ENCODE measurements at regions not wholly inside any gene's neighbourhood (a gene's known extent, or its start where the extent isn't known, plus 50 kb on each side); places are given as distances from the start of the nearest gene placed in this dataset.

DNA sequence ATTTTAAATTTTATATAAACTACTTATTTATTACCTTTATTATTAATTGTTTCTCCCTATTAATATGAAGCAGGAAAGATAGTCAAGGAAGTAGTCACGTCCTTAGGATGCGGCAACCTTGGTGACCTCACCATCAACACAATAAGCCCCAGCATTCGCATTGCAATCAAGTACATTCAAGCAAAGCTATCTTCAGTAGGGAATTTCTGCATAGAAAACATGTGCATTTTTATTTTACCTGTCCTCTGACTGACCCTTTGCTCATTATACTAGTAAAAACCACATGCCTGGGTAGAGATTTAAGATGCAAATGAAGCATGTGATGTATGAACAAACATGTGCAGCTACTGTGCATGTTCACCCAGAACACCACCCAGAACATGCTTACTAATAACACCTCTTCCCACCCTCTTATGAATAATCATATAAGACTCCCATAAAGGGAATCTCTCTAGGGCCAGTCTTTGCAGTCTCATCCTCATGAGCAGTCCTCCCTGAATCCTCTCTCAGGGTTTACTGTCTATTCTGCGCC, 869.6 kb downstream of the TAF11L14 start:
- no peaks in the 10 kb centered on the region for H3K36me3 ChIP-seq (replicated peaks)
- H3K4me3 ChIP-seq (ENCODE audit: low read depth, low read length) = no peak overlapping the region
- no peak for TF ChIP-seq CTCF (IDR thresholded peaks at IDR 0.05; ENCODE audit: low read depth, low read length, missing control alignments)
- DNase-seq = no peak
- no peaks in the 10 kb centered on the region for H3K27me3 ChIP-seq (replicated peaks)
- no peak overlapping the region for H3K27ac ChIP-seq
- in situ Hi-C loops (cut with HindIII; ENCODE audit: low pct_ligation_motif_present, low sequenced_read_pairs) = no loop called here

- no peaks in the 10 kb centered on the region for H3K36me3 ChIP-seq (replicated peaks)
- no peak overlapping the region for H3K4me3 ChIP-seq (ENCODE audit: low read depth, low read length)
- in situ Hi-C loops (cut with HindIII; ENCODE audit: low pct_ligation_motif_present, low sequenced_read_pairs) = no loop called here
- TF ChIP-seq CTCF (IDR thresholded peaks at IDR 0.05; ENCODE audit: low read depth, low read length, missing control alignments) = no peak
- H3K27ac ChIP-seq = no peak overlapping the region
- H3K27me3 ChIP-seq (replicated peaks) = no peaks in the 10 kb centered on the region
- no peak for DNase-seq
These were observed 872.9 kb downstream of the TAF11L14 start for GRCh38 chr5:18507114-18507513.

DNA sequence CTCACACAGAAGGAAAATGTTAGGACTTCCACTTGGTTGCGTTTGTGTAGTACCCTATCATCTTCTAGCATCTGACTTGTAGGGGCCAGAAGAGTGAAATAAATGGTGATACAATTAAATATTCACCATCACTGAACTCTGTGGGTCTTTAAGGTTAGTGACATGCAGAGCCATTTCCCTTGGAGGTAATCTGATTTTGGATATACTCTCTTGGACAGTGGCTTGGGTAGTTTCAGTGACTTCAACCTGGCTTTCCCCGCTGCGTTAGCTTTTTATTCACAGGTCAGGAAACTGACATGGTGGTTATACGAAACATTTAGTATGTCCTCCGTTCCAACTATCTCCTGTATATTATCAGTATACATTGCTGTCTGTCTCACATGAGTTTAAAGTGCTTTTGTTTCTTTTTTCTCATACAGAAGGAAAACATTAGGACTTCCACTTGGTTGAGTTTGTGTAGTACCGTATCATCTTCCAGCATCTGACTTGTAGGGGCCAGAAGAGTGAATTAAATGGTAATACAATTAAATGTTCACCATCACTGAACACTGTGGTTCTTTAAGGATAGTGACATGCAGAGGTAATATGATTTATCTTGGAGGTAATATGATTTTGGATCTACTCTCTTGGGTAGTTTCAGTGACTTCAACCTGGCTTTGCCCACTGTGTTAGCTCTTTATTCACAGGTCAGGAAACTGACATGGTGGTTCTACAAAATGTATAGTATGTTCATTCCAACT, 883.6 kb downstream of the TAF11L14 start:
- no peak for TF ChIP-seq CTCF (IDR thresholded peaks at IDR 0.05; ENCODE audit: low read depth, low read length, missing control alignments)
- Histone ChIP-seq H3K4me3 (ENCODE audit: low read depth, low read length) (no peak overlapping the region), H3K27me3 (replicated peaks) (no peaks in the 10 kb centered on the region), H3K36me3 (replicated peaks) (no peaks in the 10 kb centered on the region), H3K27ac (no peak overlapping the region)
- in situ Hi-C loops (cut with HindIII; ENCODE audit: low pct_ligation_motif_present, low sequenced_read_pairs) = no loop called here
- no peak for DNase-seq

GRCh38 chr5:18523380-18523779, 889.1 kb downstream of the TAF11L14 start:
- TF ChIP-seq CTCF (IDR thresholded peaks at IDR 0.05; ENCODE audit: low read depth, low read length, missing control alignments) = no peak
- H3K27ac ChIP-seq = no peak overlapping the region
- in situ Hi-C loops (cut with HindIII; ENCODE audit: low pct_ligation_motif_present, low sequenced_read_pairs) = no loop called here
- no peaks in the 10 kb centered on the region for H3K36me3 ChIP-seq (replicated peaks)
- no peak for DNase-seq
- no peaks in the 10 kb centered on the region for H3K27me3 ChIP-seq (replicated peaks)
- no peak overlapping the region for H3K4me3 ChIP-seq (ENCODE audit: low read depth, low read length)

DNA sequence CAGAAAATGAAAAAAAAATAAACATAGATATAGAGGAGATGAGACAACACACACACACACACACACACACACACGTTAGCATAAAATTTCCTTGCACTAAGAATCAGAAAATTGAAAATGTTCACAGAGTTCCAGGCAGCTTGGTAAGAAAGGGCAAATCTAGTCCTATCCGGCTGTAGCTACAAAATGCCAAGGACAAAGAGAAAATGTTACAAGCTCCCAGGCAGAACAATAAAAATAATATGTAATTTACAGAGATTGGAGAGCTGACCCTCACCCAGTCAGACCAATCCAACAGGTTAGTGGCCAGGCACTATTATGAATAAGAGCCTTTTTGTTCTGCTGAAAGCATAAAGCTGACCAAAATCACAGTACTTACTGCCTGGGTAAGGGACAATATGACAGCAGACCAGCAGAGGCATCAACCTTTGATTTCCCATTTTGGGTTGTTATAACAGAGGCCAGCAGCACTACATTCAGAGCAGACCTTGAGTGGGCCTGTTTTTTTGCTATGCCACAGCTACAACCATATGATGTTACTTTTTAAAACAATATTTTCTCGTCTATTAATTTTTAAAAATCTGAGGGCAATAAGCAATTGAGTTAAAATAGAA, 892.6 kb downstream of the TAF11L14 start:
- TF ChIP-seq CTCF (IDR thresholded peaks at IDR 0.05; ENCODE audit: low read depth, low read length, missing control alignments) = no peak
- no peaks in the 10 kb centered on the region for H3K27me3 ChIP-seq (replicated peaks)
- H3K36me3 ChIP-seq (replicated peaks) = no peaks in the 10 kb centered on the region
- no peak overlapping the region for H3K4me3 ChIP-seq (ENCODE audit: low read depth, low read length)
- DNase-seq = no peak
- in situ Hi-C loops (cut with HindIII; ENCODE audit: low pct_ligation_motif_present, low sequenced_read_pairs) = no loop called here
- H3K27ac ChIP-seq = no peak overlapping the region
